Tibial artery (tissue), 4 donors: ENCODE measurements at regions not wholly inside any gene's neighbourhood (a gene's known extent, or its start where the extent isn't known, plus 50 kb on each side); places are given as distances from the start of the nearest gene placed in this dataset.

ENCODE experiments used
- DNase-seq, 2 donors: peaks; one replicate each; pipeline ENCODE4 v3.0.0-alpha.2; 2019
- H3K27ac ChIP-seq, 2 donors: fragments of 200-600 bp; sonication (generic) in 1 of 2; 1 replicate in 1 of 2; 2 replicates in 1 of 2; pipeline ENCODE4 v1.5.1; 2018 to 2019; ENCODE audit warnings: mild to moderate bottlenecking in 1 of 2
- H3K27me3 ChIP-seq, 2 donors: fragments of 200-600 bp; sonication (generic) in 1 of 2; one replicate each; pipeline versions ENCODE4 v1.5.1 to v1.6.0; 2016 to 2019
- H3K36me3 ChIP-seq, 3 donors: fragments of 200-600 bp; sonication (generic) in 2 of 3; one replicate each; pipeline ENCODE4 v1.5.1; 2016 to 2019; ENCODE audit warnings: mild to moderate bottlenecking in 2 of 3
- H3K4me1 ChIP-seq, 4 donors: fragments of 200-600 bp; sonication (generic) in 2 of 4; 1 replicate in 3 of 4; 2 replicates in 1 of 4; pipeline ENCODE4 v1.5.1; 2016 to 2019
- H3K4me3 ChIP-seq, 2 donors: fragments of 200-600 bp; sonication (generic) in 1 of 2; 1 replicate in 1 of 2; 2 replicates in 1 of 2; pipeline ENCODE4 v1.5.1; 2018 to 2019; ENCODE audit warnings: mild to moderate bottlenecking in 2 of 2
- H3K9me3 ChIP-seq, 3 donors: fragments of 200-600 bp; sonication (generic) in 1 of 3; one replicate each; pipeline ENCODE4 v1.5.1; 2016 to 2019
- intact Hi-C: fragments of 100-400 bp; cut with DNase I; formaldehyde crosslinking; loops from one replicate; pipeline ENCODE4 v1.15.0; 2023; ENCODE audit warnings: low total_unique reads
- TF ChIP-seq, protein P1 (sequence below), 2 experiments: fragments of 200-600 bp in 1 of 2; fragments of 450-650 bp in 1 of 2; IDR thresholded peaks; one replicate each; pipeline ENCODE4 v1.5.1; 2017 to 2019; ENCODE audit warnings: antibody characterized with exemption in 2 of 2, mild to moderate bottlenecking in 1 of 2, moderate library complexity in 1 of 2

DNA sequence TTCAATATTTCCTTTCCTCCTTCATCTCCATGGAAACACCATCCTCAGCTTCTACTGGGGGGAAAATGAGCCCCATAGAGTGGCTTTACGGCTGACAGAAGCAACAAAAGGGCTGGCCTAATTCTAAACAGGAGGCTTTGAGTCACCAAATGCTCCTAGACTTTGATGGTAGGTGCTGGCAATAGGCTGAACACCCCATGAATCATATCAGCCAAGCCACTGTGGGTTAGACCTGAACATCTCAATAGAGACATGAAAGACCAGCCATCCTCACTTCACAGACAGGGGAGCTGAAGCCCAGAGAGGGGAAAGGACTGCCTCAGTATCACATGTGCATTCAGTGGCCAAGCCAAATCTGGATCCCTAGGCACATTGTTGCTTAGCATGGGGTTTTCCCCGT lies 107.6 kb downstream of the AMER1 start:
- Histone ChIP-seq H3K4me3 (no peak overlapping the region), H3K36me3 (no peaks in the 10 kb centered on the region), H3K27ac (no peak overlapping the region), H3K9me3 (no peaks in the 10 kb centered on the region), H3K27me3 (no peaks in the 10 kb centered on the region), H3K4me1 (no peaks in the 10 kb centered on the region)
- no peak for DNase-seq
- TF ChIP-seq, protein P1, sequence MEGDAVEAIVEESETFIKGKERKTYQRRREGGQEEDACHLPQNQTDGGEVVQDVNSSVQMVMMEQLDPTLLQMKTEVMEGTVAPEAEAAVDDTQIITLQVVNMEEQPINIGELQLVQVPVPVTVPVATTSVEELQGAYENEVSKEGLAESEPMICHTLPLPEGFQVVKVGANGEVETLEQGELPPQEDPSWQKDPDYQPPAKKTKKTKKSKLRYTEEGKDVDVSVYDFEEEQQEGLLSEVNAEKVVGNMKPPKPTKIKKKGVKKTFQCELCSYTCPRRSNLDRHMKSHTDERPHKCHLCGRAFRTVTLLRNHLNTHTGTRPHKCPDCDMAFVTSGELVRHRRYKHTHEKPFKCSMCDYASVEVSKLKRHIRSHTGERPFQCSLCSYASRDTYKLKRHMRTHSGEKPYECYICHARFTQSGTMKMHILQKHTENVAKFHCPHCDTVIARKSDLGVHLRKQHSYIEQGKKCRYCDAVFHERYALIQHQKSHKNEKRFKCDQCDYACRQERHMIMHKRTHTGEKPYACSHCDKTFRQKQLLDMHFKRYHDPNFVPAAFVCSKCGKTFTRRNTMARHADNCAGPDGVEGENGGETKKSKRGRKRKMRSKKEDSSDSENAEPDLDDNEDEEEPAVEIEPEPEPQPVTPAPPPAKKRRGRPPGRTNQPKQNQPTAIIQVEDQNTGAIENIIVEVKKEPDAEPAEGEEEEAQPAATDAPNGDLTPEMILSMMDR (IDR thresholded peaks at IDR 0.05), result no peak
- intact Hi-C loops, result no loop called here

DNA sequence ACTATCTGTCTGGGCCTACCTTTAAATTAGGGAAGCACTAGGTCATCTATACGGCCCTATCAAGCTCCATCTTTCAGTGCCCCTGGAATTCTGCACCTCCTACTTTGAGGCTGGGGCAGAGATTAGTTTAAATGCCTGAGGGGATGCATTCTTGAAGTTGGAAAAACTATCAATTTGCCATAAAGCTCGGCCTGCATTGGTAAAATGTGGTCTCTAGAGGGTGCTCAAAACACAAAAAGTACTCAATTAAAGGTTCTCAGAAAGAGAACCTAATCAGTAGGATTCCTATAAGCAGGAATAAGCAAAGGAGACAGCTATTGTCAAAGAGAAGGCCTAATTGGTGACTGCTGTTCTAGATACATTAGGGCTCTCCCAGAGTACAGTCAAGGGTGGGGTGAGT lies 111.7 kb downstream of the AMER1 start:
- Histone ChIP-seq H3K27me3 (no peaks in the 10 kb centered on the region), H3K4me3 (no peak overlapping the region), H3K27ac (no peak overlapping the region), H3K9me3 (peaks cover 0 to 10% (median 4%) of the 10 kb centered on the region in 3 donors), H3K36me3 (no peaks in the 10 kb centered on the region), H3K4me1 (no peaks in the 10 kb centered on the region)
- DNase-seq, result no peak
- intact Hi-C loops, result no loop called here
- TF ChIP-seq, protein P1 (IDR thresholded peaks at IDR 0.05), result peak; percentile 24 to 28
